Endothelial cell of umbilical vein (primary cell): ENCODE measurements at regions not wholly inside any gene's neighbourhood (a gene's known extent, or its start where the extent isn't known, plus 50 kb on each side); places are given as distances from the start of the nearest gene placed in this dataset.

Experiments used
- BruUV-seq: library from RNA; stranded (reverse); fragments of 400-500 nt; replicated peaks from 2 replicates; lab custom pipeline; 2021; lab: Mats Ljungman, UMichigan
- CTCF ChIA-PET: fragments of 300-600, 350-600 bp; sonication (Branson Sonifier 250); formaldehyde crosslinking; loops from one replicate; lab custom pipeline; 2021; ENCODE audit warnings: antibody characterized with exemption, inconsistent platforms; lab: Charles Lee
- POLR2A ChIA-PET: fragments of 300-600, 350-600 bp; sonication (Branson Sonifier 250); formaldehyde crosslinking; loops from one replicate; lab custom pipeline; 2021; ENCODE audit warnings: antibody characterized with exemption, inconsistent platforms; lab: Charles Lee
- DNase-seq: peaks from one replicate; pipeline ENCODE4 v3.0.0-alpha.2; 2011; ENCODE audit warnings: low read depth, low spot score
- FAIRE-seq: peaks from 2 replicates; lab custom pipeline; 2011; peaks lifted over from hg19 to GRCh38; lab: Jason Lieb, UNC
- H2AFZ ChIP-seq: 2 replicates; pipeline ENCODE4 v1.6.0; 2012; ENCODE audit warnings: low read depth, low read length, control low read depth, inconsistent platforms
- H3K27ac ChIP-seq: 2 replicates; pipeline ENCODE4 v1.5.1; 2011; ENCODE audit warnings: low read depth, mild to moderate bottlenecking, control low read depth, low read length, moderate library complexity; ENCODE audit not compliant: insufficient read depth
- H3K27me3 ChIP-seq, 2 experiments: 2 replicates each; pipeline versions ENCODE4 v1.6.0 to v1.6.1; 2011; ENCODE audit warnings: low read length in 2 of 2, mixed read lengths in 1 of 2; ENCODE audit not compliant: control insufficient read depth in 2 of 2, insufficient read depth in 2 of 2
- H3K36me3 ChIP-seq, 2 experiments: 2 replicates in 1 of 2; 3 replicates in 1 of 2; pipeline ENCODE4 v1.5.1; 2011; ENCODE audit warnings: low read length in 2 of 2, mild to moderate bottlenecking in 1 of 2, moderate library complexity in 1 of 2; ENCODE audit not compliant: control insufficient read depth in 2 of 2, insufficient read depth in 2 of 2; ENCODE audit errors: extremely low read depth in 1 of 2
- H3K4me1 ChIP-seq: 3 replicates; pipeline ENCODE4 v1.5.1; 2011; ENCODE audit warnings: mild to moderate bottlenecking, low read length; ENCODE audit not compliant: control insufficient read depth, insufficient read depth; ENCODE audit errors: extremely low read depth
- H3K4me2 ChIP-seq: 2 replicates; pipeline ENCODE4 v1.6.1; 2011; ENCODE audit warnings: low read length, control low read depth, mixed read lengths; ENCODE audit not compliant: insufficient read depth
- H3K4me3 ChIP-seq, 3 experiments: fragments of 200-600 bp in 1 of 3; sonication (generic), shearing (Covaris generic) in 1 of 3; replicated peaks in 1 of 3; 2 replicates each; pipeline ENCODE4 v1.5.1; 2011 to 2016; ENCODE audit warnings: control low read depth in 3 of 3, low read length in 3 of 3, mild to moderate bottlenecking in 2 of 3, inconsistent platforms in 1 of 3, low read depth in 1 of 3, moderate library complexity in 1 of 3; ENCODE audit not compliant: insufficient read depth in 1 of 3
- H3K79me2 ChIP-seq: 2 replicates; pipeline ENCODE4 v1.6.0; 2012; ENCODE audit warnings: low read length, inconsistent platforms; ENCODE audit not compliant: control insufficient read depth, insufficient read depth
- H3K9ac ChIP-seq: replicated peaks from 2 replicates; pipeline ENCODE3; 2011; ENCODE audit warnings: low read length, control low read depth; ENCODE audit not compliant: insufficient read depth; ENCODE audit errors: extremely low read depth
- H3K9me1 ChIP-seq: replicated peaks from 3 replicates; pipeline ENCODE4 v1.6.0; 2011; ENCODE audit warnings: mild to moderate bottlenecking, low read length; ENCODE audit not compliant: control insufficient read depth, insufficient read depth; ENCODE audit errors: extremely low read depth
- H3K9me3 ChIP-seq: replicated peaks from 2 replicates; pipeline ENCODE4 v1.5.1; 2012; ENCODE audit warnings: low read length, inconsistent platforms; ENCODE audit not compliant: control insufficient read depth, insufficient read depth
- H4K20me1 ChIP-seq: replicated peaks from 2 replicates; pipeline ENCODE3; 2011; ENCODE audit warnings: mild to moderate bottlenecking, low read length; ENCODE audit not compliant: control insufficient read depth, insufficient read depth; ENCODE audit errors: extremely low read depth
- CTCF ChIP-seq, 2 donors: IDR thresholded peaks; 1 replicate in 1 of 2; 2 replicates in 1 of 2; pipeline ENCODE4 v1.5.1; 2011; ENCODE audit warnings: low read length in 2 of 2, mild to moderate bottlenecking in 2 of 2, moderate library complexity in 2 of 2, control low read depth in 1 of 2, inconsistent platforms in 1 of 2, low read depth in 1 of 2; ENCODE audit not compliant: insufficient read depth in 1 of 2; ENCODE audit errors: extremely low read depth in 1 of 2
- EZH2 ChIP-seq: IDR thresholded peaks from 2 replicates; pipeline ENCODE4 v1.6.1; 2012; ENCODE audit warnings: borderline replicate concordance, low read depth, mild to moderate bottlenecking, moderate library complexity, low read length, inconsistent platforms; ENCODE audit not compliant: severe bottlenecking
- FOS ChIP-seq: IDR thresholded peaks from 2 replicates; pipeline ENCODE4 v1.6.1; 2011; ENCODE audit warnings: mild to moderate bottlenecking, low read length, moderate library complexity, borderline replicate concordance; ENCODE audit not compliant: insufficient read depth
- GATA2 ChIP-seq: IDR thresholded peaks from 2 replicates; pipeline ENCODE4 v1.7.0; 2011; ENCODE audit warnings: low read depth, mild to moderate bottlenecking, moderate library complexity, mixed read lengths, low read length; ENCODE audit not compliant: insufficient read length, insufficient read depth
- JUN ChIP-seq: IDR thresholded peaks from 2 replicates; pipeline ENCODE4 v1.6.1; 2011; ENCODE audit warnings: borderline replicate concordance, low read depth; ENCODE audit not compliant: insufficient read length, insufficient read depth
- MAX ChIP-seq: IDR thresholded peaks from 2 replicates; pipeline ENCODE4 v1.6.1; 2011; ENCODE audit not compliant: insufficient read depth, insufficient read length
- MYC ChIP-seq: IDR thresholded peaks from one replicate; pipeline ENCODE4 v1.6.1; 2011; ENCODE audit warnings: mild to moderate bottlenecking, low read depth, low read length
- POLR2A ChIP-seq: IDR thresholded peaks from 2 replicates; pipeline ENCODE4 v1.6.1; 2012; ENCODE audit warnings: low read depth, mild to moderate bottlenecking, control low read depth, low read length
- POLR2AphosphoS5 ChIP-seq: IDR thresholded peaks from 2 replicates; pipeline ENCODE4 v1.6.1; 2012; ENCODE audit warnings: low read depth, mild to moderate bottlenecking, control low read depth, low read length, moderate library complexity; ENCODE audit not compliant: insufficient read depth
- dilution Hi-C: fragments of 300-500 bp; cut with MboI; formaldehyde crosslinking; loops from one replicate; pipeline ENCODE4 v1.15.0; 2019; ENCODE audit warnings: low sequenced_read_pairs; ENCODE audit not compliant: extremely low pct_ligation_motif_present
- intact Hi-C: fragments of 100-400 bp; cut with micrococcal nuclease; formaldehyde crosslinking; loops from one replicate; pipeline ENCODE4 v1.10.0; 2022

GRCh38 chr5:82854956-82855355, 222.2 kb downstream of the TMEM167A start:
- no TSS peak for BruUV-seq
- dilution Hi-C loops (no loop called here), intact Hi-C loops (no loop called here)
- FAIRE-seq (no peak), DNase-seq (no peak)
- H2AFZ ChIP-seq, result no peak overlapping the region
- ChIA-PET CTCF (no interaction called here), POLR2A (no interaction called here)
- no peaks in the 10 kb centered on the region for H3K79me2 ChIP-seq
- H4K20me1 ChIP-seq, result no peaks in the 10 kb centered on the region
- H3K9me1 ChIP-seq, result no peaks in the 10 kb centered on the region
- H3K9me3 ChIP-seq, result no peaks in the 10 kb centered on the region
- H3K9ac ChIP-seq, result no peak overlapping the region
- H3K36me3 ChIP-seq, result no peaks in the 10 kb centered on the region
- no peaks in the 10 kb centered on the region for H3K4me1 ChIP-seq
- H3K4me3 ChIP-seq, result no peak overlapping the region
- H3K27me3 ChIP-seq, result no peaks in the 10 kb centered on the region
- H3K4me2 ChIP-seq, result no peak overlapping the region
- TF ChIP-seq CTCF (IDR thresholded peaks at IDR 0.05; ENCODE audit: extremely low read depth in 1 of 2, insufficient read depth in 1 of 2, low read depth in 1 of 2, low read length in 2 of 2), result no peak
- no peak for TF ChIP-seq POLR2AphosphoS5
- no peak for TF ChIP-seq EZH2
- no peak for TF ChIP-seq MAX
- no peak for TF ChIP-seq GATA2
- no peak for TF ChIP-seq POLR2A
- no peak for TF ChIP-seq JUN
- TF ChIP-seq MYC, result no peak
- no peak for TF ChIP-seq FOS
- H3K27ac ChIP-seq, result no peak overlapping the region
